Panc1 (cell line): ENCODE measurements at regions not wholly inside any gene's neighbourhood (a gene's known extent, or its start where the extent isn't known, plus 50 kb on each side); places are given as distances from the start of the nearest gene placed in this dataset.
A peak's percentile ranks its signal among the peaks of the same experiment; 100 is the strongest.

Source experiments
- POLR2AphosphoS5 ChIP-seq: IDR thresholded peaks from 2 replicates; pipeline ENCODE4 v1.6.1; 2012; ENCODE audit warnings: mild to moderate bottlenecking, low read depth, low read length, moderate library complexity
- TCF7L2 ChIP-seq: IDR thresholded peaks from 2 replicates; pipeline ENCODE4 v1.6.1; 2011; ENCODE audit warnings: mild to moderate bottlenecking, low read depth, low read length, inconsistent platforms
- TF ChIP-seq, protein P1 (sequence below): fragments of 450-650 bp; IDR thresholded peaks from 2 replicates; pipeline ENCODE4 v1.5.1; 2017; ENCODE audit warnings: mild to moderate bottlenecking
- TF ChIP-seq, protein P2 (sequence below), 2 experiments: IDR thresholded peaks; 2 replicates each; pipeline ENCODE4 v1.6.1; 2011 to 2012; ENCODE audit warnings: low read depth in 2 of 2, control low read depth in 1 of 2, low read length in 1 of 2, mild to moderate bottlenecking in 1 of 2, moderate library complexity in 1 of 2; ENCODE audit not compliant: insufficient read depth in 1 of 2

DNA sequence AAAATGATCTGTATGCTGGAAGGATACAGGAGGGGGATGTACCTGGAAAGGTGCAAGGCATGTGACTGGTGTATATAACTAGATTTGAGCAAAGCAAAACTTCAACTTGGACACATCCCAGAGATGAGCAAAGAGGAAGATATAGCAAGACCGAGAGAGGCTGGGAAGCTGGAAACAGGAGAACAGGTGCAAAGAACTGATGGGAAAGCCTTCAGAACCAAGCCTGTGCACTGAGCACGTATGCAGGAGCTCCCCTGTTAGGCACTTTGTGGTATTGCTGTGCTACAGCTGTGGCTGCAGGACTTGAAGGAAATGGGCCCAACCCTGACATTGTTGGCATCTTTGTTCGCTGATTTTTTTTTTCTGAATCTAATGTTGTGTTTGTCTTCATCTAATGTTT is 120.7 kb upstream of the PWP1 start:
- TF ChIP-seq, protein P1, sequence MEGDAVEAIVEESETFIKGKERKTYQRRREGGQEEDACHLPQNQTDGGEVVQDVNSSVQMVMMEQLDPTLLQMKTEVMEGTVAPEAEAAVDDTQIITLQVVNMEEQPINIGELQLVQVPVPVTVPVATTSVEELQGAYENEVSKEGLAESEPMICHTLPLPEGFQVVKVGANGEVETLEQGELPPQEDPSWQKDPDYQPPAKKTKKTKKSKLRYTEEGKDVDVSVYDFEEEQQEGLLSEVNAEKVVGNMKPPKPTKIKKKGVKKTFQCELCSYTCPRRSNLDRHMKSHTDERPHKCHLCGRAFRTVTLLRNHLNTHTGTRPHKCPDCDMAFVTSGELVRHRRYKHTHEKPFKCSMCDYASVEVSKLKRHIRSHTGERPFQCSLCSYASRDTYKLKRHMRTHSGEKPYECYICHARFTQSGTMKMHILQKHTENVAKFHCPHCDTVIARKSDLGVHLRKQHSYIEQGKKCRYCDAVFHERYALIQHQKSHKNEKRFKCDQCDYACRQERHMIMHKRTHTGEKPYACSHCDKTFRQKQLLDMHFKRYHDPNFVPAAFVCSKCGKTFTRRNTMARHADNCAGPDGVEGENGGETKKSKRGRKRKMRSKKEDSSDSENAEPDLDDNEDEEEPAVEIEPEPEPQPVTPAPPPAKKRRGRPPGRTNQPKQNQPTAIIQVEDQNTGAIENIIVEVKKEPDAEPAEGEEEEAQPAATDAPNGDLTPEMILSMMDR: peak; percentile 18; the same call in 1 of the 2 replicates
- TF ChIP-seq, protein P2, sequence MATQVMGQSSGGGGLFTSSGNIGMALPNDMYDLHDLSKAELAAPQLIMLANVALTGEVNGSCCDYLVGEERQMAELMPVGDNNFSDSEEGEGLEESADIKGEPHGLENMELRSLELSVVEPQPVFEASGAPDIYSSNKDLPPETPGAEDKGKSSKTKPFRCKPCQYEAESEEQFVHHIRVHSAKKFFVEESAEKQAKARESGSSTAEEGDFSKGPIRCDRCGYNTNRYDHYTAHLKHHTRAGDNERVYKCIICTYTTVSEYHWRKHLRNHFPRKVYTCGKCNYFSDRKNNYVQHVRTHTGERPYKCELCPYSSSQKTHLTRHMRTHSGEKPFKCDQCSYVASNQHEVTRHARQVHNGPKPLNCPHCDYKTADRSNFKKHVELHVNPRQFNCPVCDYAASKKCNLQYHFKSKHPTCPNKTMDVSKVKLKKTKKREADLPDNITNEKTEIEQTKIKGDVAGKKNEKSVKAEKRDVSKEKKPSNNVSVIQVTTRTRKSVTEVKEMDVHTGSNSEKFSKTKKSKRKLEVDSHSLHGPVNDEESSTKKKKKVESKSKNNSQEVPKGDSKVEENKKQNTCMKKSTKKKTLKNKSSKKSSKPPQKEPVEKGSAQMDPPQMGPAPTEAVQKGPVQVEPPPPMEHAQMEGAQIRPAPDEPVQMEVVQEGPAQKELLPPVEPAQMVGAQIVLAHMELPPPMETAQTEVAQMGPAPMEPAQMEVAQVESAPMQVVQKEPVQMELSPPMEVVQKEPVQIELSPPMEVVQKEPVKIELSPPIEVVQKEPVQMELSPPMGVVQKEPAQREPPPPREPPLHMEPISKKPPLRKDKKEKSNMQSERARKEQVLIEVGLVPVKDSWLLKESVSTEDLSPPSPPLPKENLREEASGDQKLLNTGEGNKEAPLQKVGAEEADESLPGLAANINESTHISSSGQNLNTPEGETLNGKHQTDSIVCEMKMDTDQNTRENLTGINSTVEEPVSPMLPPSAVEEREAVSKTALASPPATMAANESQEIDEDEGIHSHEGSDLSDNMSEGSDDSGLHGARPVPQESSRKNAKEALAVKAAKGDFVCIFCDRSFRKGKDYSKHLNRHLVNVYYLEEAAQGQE (IDR thresholded peaks at IDR 0.05; ENCODE audit: insufficient read depth in 1 of 2, low read depth in 2 of 2, low read length in 1 of 2): no peak
- TF ChIP-seq POLR2AphosphoS5 (no peak), TCF7L2 (no peak)
